GM12878 (cell line): ENCODE measurements at regions not wholly inside any gene's neighbourhood (a gene's known extent, or its start where the extent isn't known, plus 50 kb on each side); places are given as distances from the start of the nearest gene placed in this dataset.

ENCODE experiments used
- ATAC-seq: fragments of 200-7000 bp; cut with Tn5 transposase; 3 replicates; pipeline ENCODE4 v1.9.1; 2020; ENCODE audit warnings: mild to moderate bottlenecking, moderate library complexity
- BruUV-seq: library from RNA; stranded (reverse); fragments of 400-500 nt; replicated peaks from 2 replicates; lab custom pipeline; 2021; lab: Mats Ljungman, UMichigan
- CTCF ChIA-PET: fragments of 300-600 bp; sonication (Branson Sonifier 250); formaldehyde crosslinking; extraction: SDS; loops from one replicate; lab custom pipeline; 2021; ENCODE audit warnings: inconsistent platforms; lab: Yijun Ruan, JAX
- POLR2A ChIA-PET: fragments of 350-600 bp; formaldehyde crosslinking; extraction: SDS; loops from one replicate; lab custom pipeline; 2021; ENCODE audit warnings: inconsistent platforms; lab: Charles Lee
- RAD21 ChIA-PET: fragments of 300-600 bp; sonication (Branson Sonifier 250); formaldehyde crosslinking; loops from one replicate; lab custom pipeline; 2023; ENCODE audit warnings: antibody characterized with exemption; ENCODE audit not compliant: unreplicated experiment; lab: Charles Lee
- SMC1A ChIA-PET: fragments of 300-600 bp; sonication (Branson Sonifier 250); formaldehyde crosslinking; loops from one replicate; lab custom pipeline; 2023; ENCODE audit not compliant: unreplicated experiment, uncharacterized antibody; lab: Charles Lee
- DNase-seq: peaks from one replicate; pipeline ENCODE4 v3.0.0-alpha.2; 2011; ENCODE audit warnings: low read depth, low spot score
- FAIRE-seq: peaks from 3 replicates; lab custom pipeline; 2011; peaks lifted over from hg19 to GRCh38; lab: Jason Lieb, UNC
- H2AFZ ChIP-seq: 2 replicates; pipeline ENCODE4 v1.6.0; 2011; ENCODE audit warnings: low read depth, low read length, control low read depth; ENCODE audit not compliant: control insufficient read depth
- H3K27ac ChIP-seq: 2 replicates; pipeline ENCODE4 v1.5.1; 2011; ENCODE audit warnings: control low read depth; ENCODE audit not compliant: control insufficient read depth, insufficient read depth
- H3K27me3 ChIP-seq, 2 experiments: replicated peaks in 1 of 2; 2 replicates each; pipeline versions ENCODE4 v1.6.0 to v1.6.1; 2011; ENCODE audit warnings: low read length in 1 of 2; ENCODE audit not compliant: control insufficient read depth in 2 of 2, insufficient read depth in 2 of 2
- H3K36me3 ChIP-seq, 2 experiments: 2 replicates each; pipeline ENCODE4 v1.5.1; 2011; ENCODE audit warnings: low read length in 1 of 2; ENCODE audit not compliant: control insufficient read depth in 2 of 2, insufficient read depth in 2 of 2
- H3K4me1 ChIP-seq: 2 replicates; pipeline ENCODE4 v1.6.1; 2011; ENCODE audit warnings: mild to moderate bottlenecking, low read length, moderate library complexity, mixed read lengths; ENCODE audit not compliant: control insufficient read depth, insufficient read depth
- H3K4me2 ChIP-seq: 2 replicates; pipeline ENCODE4 v1.6.0; 2011; ENCODE audit warnings: control low read depth; ENCODE audit not compliant: control insufficient read depth, insufficient read depth
- H3K4me3 ChIP-seq: fragments of 200-600 bp; sonication (generic); 2 replicates; pipeline ENCODE4 v1.5.1; 2016
- H3K79me2 ChIP-seq: 2 replicates; pipeline ENCODE4 v1.6.0; 2011; ENCODE audit warnings: low read length; ENCODE audit not compliant: control insufficient read depth, insufficient read depth
- H3K9ac ChIP-seq: 2 replicates; pipeline ENCODE4 v1.8.0; 2011; ENCODE audit warnings: low read length, control low read depth, mixed read lengths; ENCODE audit not compliant: control insufficient read depth, insufficient read depth
- H3K9me3 ChIP-seq: replicated peaks from 3 replicates; pipeline ENCODE4 v1.5.1; 2011; ENCODE audit warnings: mild to moderate bottlenecking, low read length; ENCODE audit not compliant: control insufficient read depth, insufficient read depth
- H4K20me1 ChIP-seq: 2 replicates; pipeline ENCODE4 v1.6.0; 2011; ENCODE audit not compliant: control insufficient read depth, insufficient read depth
- ASH2L ChIP-seq: fragments of 300-600, 200-600 bp; sonication (generic); IDR thresholded peaks from 2 replicates; pipeline ENCODE4 v1.6.1; 2017; ENCODE audit warnings: low read depth, mild to moderate bottlenecking, borderline replicate concordance
- BCLAF1 ChIP-seq: fragments of 450-650 bp; IDR thresholded peaks from 2 replicates; pipeline ENCODE4 v1.6.1; 2017; ENCODE audit warnings: antibody characterized with exemption, mild to moderate bottlenecking, moderate library complexity
- BHLHE40 ChIP-seq, 2 experiments: fragments of 450-650 bp in 1 of 2; IDR thresholded peaks; 2 replicates each; pipeline ENCODE4 v1.6.1; 2011 to 2017; ENCODE audit warnings: low read depth in 2 of 2, borderline replicate concordance in 1 of 2, improper control_type of control experiment in 1 of 2, low read length in 1 of 2, mild to moderate bottlenecking in 1 of 2
- BMI1 ChIP-seq: fragments of 450-650 bp; IDR thresholded peaks from 2 replicates; pipeline ENCODE4 v1.6.1; 2016; ENCODE audit warnings: mild to moderate bottlenecking, moderate library complexity, borderline replicate concordance
- CEBPB ChIP-seq, 2 experiments: fragments of 150-350 bp in 1 of 2; IDR thresholded peaks; 2 replicates each; pipeline ENCODE4 v1.6.1; 2012 to 2014; ENCODE audit warnings: low read depth in 2 of 2, low read length in 2 of 2, borderline replicate concordance in 1 of 2, inconsistent platforms in 1 of 2
- CHD2 ChIP-seq: IDR thresholded peaks from 2 replicates; pipeline ENCODE4 v1.6.1; 2011; ENCODE audit warnings: low read depth, low read length, improper control_type of control experiment, borderline replicate concordance
- NFIC ChIP-seq: IDR thresholded peaks from 2 replicates; pipeline ENCODE4 v1.6.1; 2012; ENCODE audit warnings: low read depth, mild to moderate bottlenecking, inconsistent platforms, low read length, moderate library complexity
- NFXL1 ChIP-seq: fragments of 450-650 bp; IDR thresholded peaks from 2 replicates; pipeline ENCODE4 v1.6.1; 2017; ENCODE audit warnings: antibody characterized with exemption, mild to moderate bottlenecking, borderline replicate concordance
- NRF1 ChIP-seq: conservative IDR thresholded peaks from 2 replicates; pipeline ENCODE4 v1.6.1; 2011; ENCODE audit warnings: mild to moderate bottlenecking, low read depth, low read length, improper control_type of control experiment
- SP1 ChIP-seq: IDR thresholded peaks from one replicate; pipeline ENCODE4 v1.6.1; 2011; ENCODE audit warnings: low read depth, low read length
- TCF12 ChIP-seq: IDR thresholded peaks from 2 replicates; pipeline ENCODE4 v1.6.1; 2011; ENCODE audit warnings: low read depth, mild to moderate bottlenecking, low read length
- ZBED1 ChIP-seq: IDR thresholded peaks from 2 replicates; pipeline ENCODE4 v1.6.1; 2016; ENCODE audit warnings: borderline replicate concordance
- ZBTB40 ChIP-seq: fragments of 450-650 bp; IDR thresholded peaks from 2 replicates; pipeline ENCODE4 v1.6.1; 2016; ENCODE audit warnings: mild to moderate bottlenecking, moderate library complexity, borderline replicate concordance
- ZNF217 ChIP-seq: fragments of 450-650 bp; IDR thresholded peaks from 2 replicates; pipeline ENCODE4 v1.6.1; 2017; ENCODE audit warnings: antibody characterized with exemption, mild to moderate bottlenecking
- in situ Hi-C: fragments of 300-500 bp; cut with MboI; formaldehyde crosslinking; loops from 9 replicates; pipeline ENCODE4 v1.14.3; 2018; ENCODE audit warnings: mixed read lengths
- intact Hi-C: fragments of 100-400 bp; cut with micrococcal nuclease; formaldehyde crosslinking; loops from one replicate; pipeline ENCODE4 v1.14.2; 2022; ENCODE audit not compliant: unreplicated experiment

GRCh38 chr5:35339006-35339405 lies 108.7 kb upstream of the PRLR start (continued):
- TF ChIP-seq BCLAF1 (no peak), ZBED1 (no peak)

- ATAC-seq: no peak
- H3K36me3 ChIP-seq: no peaks in the 10 kb centered on the region
- no peak overlapping the region for H2AFZ ChIP-seq
- no peak overlapping the region for H3K4me2 ChIP-seq
- POLR2A ChIA-PET: no interaction called here
- no peak for TF ChIP-seq ASH2L
- no peak for TF ChIP-seq BMI1
- no peak for TF ChIP-seq ZNF217
- TF ChIP-seq NFXL1: no peak
- TF ChIP-seq BHLHE40 (IDR thresholded peaks at IDR 0.05; ENCODE audit: borderline replicate concordance in 1 of 2, low read depth in 2 of 2, low read length in 1 of 2): no peak
- no peak for TF ChIP-seq BCLAF1
- TF ChIP-seq ZBTB40: no peak
- TF ChIP-seq CHD2: no peak
- no peak for TF ChIP-seq NFIC
- TF ChIP-seq NRF1: no peak
- TF ChIP-seq SP1: no peak
- TF ChIP-seq TCF12: no peak
- TF ChIP-seq CEBPB (IDR thresholded peaks at IDR 0.05; ENCODE audit: borderline replicate concordance in 1 of 2, low read depth in 2 of 2, low read length in 2 of 2): no peak
- TF ChIP-seq, all 136 proteins: peak for 0
- Histone ChIP-seq H3K4me1 (no peaks in the 10 kb centered on the region), H3K79me2 (no peaks in the 10 kb centered on the region), H3K4me3 (no peak overlapping the region), H3K27me3 (no peaks in the 10 kb centered on the region), H4K20me1 (no peaks in the 10 kb centered on the region), H3K27ac (no peak overlapping the region), H3K9ac (no peak overlapping the region), H3K9me3 (no peaks in the 10 kb centered on the region)
- DNase-seq (no peak), FAIRE-seq (no peak)
- intact Hi-C loops (no loop called here), in situ Hi-C loops (no loop called here)
- CTCF ChIA-PET: interaction anchor here (0.5 to 1.3 kb wide), 2 partner anchors 9 to 56 kb away, joined by 5 read pairs; no protein-coding TSS in a partner anchor
- SMC1A ChIA-PET: interaction anchor here (7.1 kb wide), 1 partner anchor 12 kb away, joined by 45 read pairs; no protein-coding TSS in a partner anchor
- RAD21 ChIA-PET: no interaction called here
- no TSS peak for BruUV-seq
These were observed 107.8 kb upstream of the PRLR start for GRCh38 chr5:35338157-35338453.
